ENCODE measurements at regions not wholly inside any gene's neighbourhood (a gene's known extent, or its start where the extent isn't known, plus 50 kb on each side); places are given as distances from the start of the nearest gene placed in this dataset.

DNA sequence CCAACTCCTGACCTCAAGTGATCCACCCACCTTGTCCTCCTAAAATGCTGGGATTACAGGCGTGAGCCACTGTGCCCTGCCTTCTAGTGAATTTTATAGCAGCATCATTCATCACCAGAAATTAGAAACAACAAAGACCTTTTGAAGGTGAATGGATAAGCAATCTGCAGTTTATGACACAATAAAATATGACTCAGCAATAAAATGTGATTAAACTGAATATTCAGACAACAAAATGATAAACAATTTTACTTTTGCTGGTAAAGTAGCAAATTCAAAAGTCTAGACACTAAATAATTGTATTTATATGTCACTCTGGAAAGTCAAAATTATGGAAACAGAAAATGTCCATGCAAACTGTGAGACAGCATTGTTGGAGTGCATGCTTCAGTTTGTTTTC, 656.6 kb downstream of the CBLN2 start:
- no peak for DNase-seq (ENCODE audit: low spot score)

DNA sequence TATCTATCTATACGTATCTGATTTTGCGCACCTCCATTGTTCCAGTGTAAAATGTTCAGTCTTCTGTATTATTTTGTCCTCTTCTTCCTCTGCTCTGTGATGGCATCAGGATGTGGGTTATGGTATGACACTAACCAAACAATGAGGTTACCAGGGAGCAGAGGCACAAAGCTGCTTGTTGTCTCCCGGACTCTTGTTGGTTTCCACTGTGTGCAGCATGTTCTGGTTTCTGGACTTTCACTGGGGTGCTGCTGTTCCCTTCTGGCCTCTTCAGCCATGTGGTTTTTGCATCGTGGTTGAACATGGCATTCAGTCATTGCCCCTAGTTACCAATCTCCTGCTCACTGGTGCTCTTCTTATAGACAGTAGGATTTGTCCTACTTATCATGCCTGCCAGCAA, 665.9 kb downstream of the CBLN2 start:
- DNase-seq (ENCODE audit: low spot score), result no peak

DNA sequence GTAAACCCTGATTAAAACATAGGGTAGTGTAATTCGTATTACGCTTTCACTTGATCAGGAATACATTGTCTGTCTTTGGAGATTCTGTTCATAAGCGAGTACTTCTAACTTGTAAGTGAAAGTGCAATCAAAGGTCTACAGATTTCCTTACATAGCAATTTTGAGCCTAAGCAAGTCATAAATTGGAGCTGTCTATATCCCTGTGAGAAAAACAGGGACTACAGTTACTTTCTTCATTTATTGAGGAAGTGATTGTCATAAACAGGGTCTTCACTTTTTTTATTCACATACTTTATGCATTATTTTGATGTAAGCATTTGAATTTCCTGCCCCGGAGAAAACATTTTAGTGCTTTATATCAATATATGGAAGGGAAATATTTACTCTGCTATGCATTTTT, 670.4 kb downstream of the CBLN2 start:
- DNase-seq (ENCODE audit: low spot score), result no peak

DNA sequence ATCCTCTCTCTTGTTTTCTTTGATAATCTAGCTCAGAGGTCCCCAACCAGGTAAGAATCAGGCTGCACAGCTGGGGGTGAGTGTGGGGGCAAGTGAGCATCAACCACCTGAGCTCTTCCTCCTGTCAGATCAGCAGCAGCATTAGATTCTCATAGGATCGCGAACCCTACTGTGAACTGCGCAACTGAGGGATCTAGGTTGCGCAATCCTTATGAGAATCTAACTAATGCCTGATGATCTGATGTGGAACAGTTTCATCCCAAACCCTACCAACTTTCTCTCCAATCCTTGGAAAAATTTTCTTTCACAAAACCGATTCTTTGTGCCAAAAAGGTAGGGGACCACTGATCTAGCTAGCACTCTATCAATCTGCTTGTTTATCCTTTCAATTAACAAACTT, 678.3 kb downstream of the CBLN2 start:
- no peak for DNase-seq (ENCODE audit: low spot score)

DNA sequence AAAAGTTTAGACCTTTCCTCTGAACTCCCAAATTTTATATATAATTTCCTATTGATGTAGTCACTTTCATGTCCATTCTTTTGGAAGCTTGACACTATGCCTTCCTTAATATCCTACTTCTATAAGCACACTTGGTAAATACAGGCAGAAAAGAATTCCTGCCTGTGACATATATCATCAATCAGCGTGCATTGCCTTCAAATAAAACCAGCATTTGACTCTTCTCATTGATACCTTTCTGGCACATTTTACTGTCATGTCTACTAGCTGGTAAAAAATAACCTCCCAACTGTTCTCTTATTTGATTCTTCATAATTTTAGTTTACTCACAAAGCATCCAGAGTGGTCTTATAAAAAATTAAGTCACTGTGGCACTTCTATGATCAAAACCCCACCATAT, 693.5 kb downstream of the CBLN2 start:
- DNase-seq (ENCODE audit: low spot score), result no peak

DNA sequence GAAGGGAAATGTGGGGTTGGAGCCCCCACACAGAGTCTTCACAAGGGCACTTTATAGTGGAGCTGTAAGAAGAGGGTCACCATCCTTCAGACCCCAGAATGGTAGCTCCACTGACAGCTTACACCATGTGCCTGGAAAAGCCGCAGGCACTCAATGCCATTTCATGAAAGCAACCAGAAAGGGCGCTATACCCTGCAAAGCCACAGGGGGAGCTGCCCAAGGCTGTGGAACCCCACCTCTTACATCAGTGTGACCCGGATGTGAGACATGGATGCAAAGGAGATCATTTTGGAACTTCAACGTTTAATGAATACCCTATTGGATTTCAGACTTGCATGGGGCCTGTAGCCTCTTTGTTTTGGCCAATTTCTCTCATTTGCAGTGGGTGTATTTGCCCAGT, 694.7 kb downstream of the CBLN2 start:
- no peak for DNase-seq (ENCODE audit: low spot score)

DNA sequence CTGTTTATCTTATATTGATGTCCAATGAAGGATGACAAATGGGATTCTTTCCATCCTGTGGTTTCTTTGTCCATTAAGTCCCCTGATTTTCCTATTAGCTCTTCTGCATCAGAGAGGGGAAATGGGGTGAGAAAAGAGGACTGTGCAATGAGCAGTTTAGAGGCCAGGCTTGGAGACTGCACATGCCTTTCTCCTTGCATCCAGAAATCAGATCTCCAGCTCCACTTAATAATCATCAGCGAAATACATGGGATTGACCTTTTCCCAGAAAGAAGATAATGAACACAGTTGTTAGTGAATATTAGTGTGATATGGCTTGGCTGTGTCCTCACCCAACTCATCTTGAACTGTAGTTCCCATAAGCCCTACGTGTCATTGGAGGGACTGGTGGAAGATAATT, 697.4 kb downstream of the CBLN2 start:
- no peak for DNase-seq (ENCODE audit: low spot score)

DNA sequence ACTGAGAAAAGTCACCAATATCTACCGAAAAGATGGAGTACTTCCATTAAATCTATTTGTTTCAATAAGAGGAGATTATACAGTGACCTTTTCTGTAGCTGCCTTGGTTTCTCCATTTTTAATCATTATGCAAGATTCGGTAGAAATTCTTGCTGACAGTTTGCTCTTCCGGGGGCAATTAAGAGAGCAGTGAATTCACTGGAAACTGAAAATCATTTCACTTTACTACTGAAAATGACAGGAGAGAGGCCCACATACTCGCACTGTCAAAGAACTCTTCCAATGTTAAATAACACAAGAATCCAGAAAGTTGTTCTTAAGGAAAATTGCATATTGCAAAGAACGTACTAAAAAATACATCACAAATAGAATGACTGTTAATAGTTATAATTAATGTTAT, 699.3 kb downstream of the CBLN2 start:
- DNase-seq (ENCODE audit: low spot score), result no peak

DNA sequence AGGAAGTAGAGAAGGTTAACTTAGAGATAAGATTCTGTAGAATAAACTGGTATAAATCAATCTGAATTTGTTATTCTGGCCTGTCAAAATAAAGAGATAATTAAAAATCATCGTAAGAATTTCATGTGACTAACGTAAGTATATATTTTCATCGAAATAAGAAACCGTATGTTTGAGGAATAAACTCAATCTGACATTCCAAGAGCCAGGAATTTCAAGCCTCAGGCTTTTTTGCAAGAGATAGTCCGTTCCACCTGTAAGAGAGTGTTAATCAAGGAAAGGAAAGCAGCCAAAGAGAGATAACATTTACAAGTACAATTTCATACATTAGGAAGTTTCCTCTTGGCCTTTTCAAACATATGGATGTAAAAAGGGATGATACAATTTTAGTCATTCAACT, 701.5 kb downstream of the CBLN2 start:
- DNase-seq (ENCODE audit: low spot score), result no peak

DNA sequence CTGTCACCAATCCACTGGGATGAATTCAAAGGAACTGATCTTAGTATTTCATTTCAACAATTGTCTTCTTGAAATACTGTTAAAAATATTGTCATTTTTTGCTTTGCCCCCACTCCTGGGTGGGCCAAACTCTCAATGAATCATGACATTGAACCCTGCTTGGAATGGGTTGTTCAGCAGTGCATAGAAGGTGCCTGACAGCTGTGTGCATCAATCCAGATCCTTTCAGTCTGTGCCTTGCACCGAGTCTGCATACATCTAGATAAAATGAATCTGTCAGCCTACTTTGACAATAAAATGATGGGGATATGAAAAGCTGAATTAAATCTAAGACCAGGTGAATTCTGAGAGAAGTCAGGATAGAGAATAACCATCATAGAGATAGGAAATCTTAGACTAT, 706.6 kb downstream of the CBLN2 start:
- DNase-seq (ENCODE audit: low spot score), result no peak

DNA sequence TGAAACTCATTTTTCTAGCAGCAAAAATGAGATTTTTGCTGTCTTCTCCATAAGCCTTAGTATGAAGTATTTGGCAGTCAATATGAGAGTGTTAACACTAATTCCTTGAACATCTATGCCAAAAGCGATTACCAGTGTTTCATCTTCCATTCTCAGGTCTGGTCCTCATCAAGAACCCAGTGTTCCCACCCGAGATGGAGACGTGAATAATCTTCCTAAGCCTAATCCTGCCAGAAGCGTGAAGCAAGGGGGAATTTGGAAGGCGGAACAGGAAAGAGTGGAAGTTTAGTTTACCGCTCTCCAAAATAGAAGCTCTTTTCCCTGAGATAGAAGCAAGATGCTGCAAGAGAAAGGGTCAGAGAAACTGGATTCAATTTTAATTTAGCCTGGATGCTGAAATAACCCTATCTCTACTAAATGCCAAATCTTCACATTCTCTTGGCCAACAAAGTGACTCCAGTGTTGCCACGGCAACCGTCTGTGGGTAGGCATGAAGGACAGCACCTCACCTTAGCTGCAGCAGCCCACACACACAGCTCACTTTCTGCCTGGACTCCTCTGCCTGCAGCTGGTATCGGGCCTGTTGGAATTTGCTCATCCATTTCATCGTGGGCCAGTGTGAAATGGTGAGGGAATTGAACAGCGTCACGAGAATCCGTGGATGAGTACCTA, 711.1 kb downstream of the CBLN2 start:
- DNase-seq (ENCODE audit: low spot score), result no peak

DNA sequence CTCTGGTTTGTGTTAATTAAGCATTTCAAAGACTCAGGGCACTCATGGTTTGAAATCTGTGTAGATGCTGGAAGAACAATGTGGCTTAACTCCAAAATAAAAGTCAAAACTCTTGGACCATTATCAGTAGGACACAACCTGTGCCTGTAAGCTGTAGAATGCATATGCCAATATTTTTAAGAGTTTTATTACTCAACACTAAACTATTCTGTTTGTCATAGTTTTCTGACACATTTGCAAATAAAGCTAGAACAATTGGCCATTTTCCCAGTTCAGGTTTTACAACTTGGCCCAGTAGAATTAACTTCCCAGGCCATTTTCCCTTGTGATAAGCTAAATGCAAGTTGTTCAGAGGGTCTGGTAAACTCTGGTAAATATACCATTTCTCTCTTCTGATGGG, 713.1 kb downstream of the CBLN2 start:
- DNase-seq (ENCODE audit: low spot score), result no peak

DNA sequence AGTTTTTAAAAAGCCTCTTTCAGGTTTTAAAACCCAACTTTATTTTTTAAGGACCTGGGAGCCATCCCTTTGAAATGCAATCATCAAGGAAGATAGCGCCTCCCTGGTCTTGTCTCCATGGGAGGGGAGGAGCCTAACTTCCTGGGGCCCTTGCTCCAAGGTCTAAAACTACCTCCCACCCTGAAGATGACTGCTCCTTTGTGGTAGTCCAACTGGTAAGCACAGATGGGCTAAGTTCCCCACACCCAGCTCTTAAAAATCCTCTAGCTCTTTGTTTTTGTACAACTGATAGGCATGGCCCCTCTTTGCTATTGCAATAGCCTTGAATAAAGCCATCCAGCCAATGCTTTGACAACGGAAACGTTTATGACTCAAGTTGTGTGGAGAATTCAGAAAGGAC, 716.8 kb downstream of the CBLN2 start:
- no peak for DNase-seq (ENCODE audit: low spot score)

DNA sequence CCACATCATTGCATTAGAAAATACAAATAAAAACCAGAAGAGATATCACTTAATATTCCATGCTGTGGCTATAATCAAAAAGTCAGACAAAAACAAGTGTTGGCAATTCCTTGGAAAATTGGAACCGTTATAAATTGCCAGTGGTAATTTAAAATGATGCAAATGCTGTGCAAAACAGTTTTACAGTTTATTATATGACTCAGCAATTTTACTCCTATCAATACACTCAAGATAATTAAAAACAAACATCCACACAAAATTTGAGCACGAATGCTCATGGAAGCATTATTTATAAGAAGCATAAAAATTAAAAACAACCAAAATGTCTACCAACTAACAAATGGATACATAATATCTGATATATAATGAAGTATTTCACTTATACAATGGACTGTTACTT, 728.8 kb downstream of the CBLN2 start:
- no peak for DNase-seq (ENCODE audit: low spot score)

DNA sequence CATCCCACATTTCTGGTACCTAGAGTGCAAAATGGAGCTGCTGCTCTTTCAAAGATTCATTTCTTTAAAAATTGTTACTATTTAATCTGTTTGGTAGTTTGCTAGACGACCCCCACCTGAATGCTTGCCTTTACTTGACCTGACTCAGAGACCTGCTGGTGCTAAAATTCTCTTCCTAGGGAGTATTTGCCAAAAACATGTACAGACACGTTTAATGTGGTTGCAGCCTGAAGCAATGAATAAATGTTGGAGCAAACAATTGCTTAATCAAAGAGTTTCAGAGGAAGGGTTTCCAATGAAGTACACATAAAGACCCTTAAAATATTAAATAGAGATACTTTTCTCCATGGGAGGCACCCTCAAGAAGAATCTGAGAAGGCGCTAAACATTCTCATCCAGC, 734.4 kb downstream of the CBLN2 start:
- DNase-seq (ENCODE audit: low spot score), result no peak

DNA sequence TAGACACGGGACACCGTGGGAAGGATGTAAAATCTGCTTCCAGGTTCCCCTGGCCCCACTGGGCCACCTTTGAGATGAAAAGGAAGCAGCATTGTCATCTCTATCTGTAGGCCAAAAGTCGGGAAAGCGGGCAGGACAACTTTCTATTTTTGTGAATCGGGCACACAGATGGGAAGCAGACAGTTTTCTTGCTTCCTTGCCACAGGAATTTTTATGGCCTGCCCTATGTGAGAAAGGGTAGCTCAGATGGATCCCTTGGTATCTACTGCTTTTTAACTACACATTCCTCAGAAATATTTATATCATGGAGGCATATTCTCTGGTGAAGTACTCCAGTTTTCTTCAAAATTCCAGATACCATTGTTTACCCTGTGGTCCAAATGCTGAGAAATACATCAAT, 735.5 kb downstream of the CBLN2 start:
- DNase-seq (ENCODE audit: low spot score), result no peak

DNA sequence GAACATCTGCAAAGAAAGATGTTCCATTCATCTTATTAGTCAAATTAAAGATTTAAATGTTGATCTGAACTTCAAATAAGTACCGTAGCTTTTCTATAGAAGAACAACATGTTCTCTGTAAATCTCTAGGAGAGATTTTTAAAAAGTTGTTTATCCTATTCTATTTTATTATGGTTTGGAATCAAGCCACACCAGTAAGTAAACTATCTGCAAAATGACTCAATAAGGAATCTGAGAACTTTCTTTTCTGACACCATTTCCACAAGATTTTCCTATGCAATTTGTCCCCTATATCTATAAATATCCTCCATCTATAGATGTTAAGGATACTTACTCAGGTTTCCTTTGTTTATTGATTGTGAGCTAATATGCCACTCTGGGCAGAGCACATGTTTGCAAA, 736.6 kb downstream of the CBLN2 start:
- DNase-seq (ENCODE audit: low spot score), result no peak

DNA sequence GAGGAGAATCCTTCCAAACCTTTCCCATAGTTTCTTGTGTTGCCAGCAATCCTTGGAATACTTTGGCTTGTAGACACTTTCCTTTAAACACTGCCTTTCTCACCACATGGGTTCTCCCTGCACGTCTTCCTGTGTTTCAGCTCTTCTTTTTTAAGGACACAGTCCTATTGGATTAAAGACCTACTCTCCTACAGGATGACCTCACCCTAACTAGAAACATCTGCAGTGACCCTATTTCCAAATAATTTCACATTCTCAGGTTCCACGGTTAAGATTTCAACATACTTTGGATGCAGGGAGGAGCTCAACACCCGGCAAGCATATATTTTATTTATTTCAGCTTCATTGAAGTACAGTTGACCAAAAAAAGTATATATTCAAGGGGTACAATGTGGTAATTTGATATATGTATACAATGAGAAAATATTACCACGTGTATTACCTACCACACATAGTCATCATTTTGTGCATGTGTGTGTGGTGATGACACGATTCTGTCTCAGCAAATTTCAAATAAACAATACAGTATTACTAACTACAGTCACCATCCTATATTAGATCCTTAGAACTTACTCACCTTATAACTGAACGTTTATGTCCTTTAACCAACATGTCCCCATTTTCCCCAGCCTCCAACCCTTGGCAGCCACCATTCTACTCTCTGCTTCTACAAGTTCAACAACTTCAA, 745.0 kb downstream of the CBLN2 start:
- no peak for DNase-seq (ENCODE audit: low spot score)

DNA sequence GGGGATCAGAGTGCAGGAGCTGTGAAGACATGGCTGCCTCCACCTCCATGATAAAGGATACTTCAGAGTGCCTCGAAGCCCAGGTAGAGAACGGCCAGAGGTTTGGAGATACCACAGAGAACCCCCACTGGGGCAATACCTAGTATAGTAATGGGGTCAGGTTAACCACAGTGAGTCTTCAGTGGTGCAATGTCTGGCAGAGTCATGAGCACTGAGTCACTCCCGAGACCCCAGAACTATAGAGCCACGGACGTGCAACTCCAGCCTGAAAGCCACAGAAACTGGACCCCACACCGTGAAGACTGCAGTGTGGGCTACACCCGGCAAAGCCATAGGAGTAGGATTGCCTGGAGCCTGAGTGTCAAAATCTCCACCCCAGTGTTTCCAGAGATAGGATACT, 746.6 kb downstream of the CBLN2 start:
- no peak for DNase-seq (ENCODE audit: low spot score)

DNA sequence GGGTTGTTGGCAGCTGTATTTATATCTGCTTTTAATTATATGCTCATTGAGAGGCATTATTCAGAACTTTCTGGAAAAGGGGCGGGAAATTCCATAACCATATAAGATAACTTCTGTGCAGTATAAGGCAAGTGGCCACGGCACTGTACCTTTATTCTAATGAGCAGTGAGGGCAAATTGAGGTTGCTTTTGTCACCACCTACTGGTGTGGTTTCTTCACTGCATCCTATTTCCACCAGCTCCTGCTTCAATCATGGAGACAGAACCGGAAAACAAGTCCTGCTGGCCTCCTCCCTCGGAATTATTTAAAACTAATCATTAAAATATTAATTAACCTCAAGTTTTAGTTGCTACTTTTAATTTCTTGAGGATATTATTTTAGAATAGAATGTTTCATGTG, 759.4 kb downstream of the CBLN2 start:
- no peak for DNase-seq (ENCODE audit: low spot score)

DNA sequence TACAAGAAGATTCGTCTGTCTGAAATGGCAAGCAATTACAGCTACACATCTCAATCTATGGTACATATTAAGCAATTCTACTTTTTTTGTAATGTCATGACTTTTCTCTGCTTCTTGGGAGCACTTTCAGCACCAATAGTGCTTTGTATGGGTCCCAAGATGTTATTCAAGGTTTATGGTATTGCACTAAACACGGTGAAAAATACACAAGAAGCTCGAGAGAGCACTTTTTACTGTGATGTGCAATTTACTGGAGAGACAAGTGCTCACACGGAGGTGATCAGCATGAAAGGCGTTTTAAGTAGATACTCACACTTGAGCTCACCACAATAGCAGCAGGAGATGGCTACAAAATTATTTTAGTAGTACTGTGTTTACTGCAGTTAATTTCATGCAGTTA, 783.6 kb downstream of the CBLN2 start:
- no peak for DNase-seq (ENCODE audit: low spot score)

DNA sequence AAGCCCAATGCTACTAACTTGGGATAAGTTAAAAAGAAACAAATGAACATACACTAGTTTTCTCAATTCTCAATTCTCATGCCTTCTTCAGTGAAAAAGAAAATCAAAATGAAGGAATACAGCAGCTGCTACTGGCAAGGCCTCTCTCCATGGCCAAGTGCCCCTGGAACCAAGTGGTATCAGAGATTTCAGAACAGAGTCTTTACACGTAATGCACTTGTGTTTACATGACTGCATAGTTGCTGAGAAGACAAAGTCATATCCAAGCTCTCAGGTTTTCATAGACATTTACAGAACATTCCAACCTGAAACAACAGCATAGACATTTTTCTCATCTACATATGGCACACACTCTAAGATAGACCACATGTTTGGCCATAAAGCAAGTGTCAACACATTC, 789.9 kb downstream of the CBLN2 start:
- no peak for DNase-seq (ENCODE audit: low spot score)

DNA sequence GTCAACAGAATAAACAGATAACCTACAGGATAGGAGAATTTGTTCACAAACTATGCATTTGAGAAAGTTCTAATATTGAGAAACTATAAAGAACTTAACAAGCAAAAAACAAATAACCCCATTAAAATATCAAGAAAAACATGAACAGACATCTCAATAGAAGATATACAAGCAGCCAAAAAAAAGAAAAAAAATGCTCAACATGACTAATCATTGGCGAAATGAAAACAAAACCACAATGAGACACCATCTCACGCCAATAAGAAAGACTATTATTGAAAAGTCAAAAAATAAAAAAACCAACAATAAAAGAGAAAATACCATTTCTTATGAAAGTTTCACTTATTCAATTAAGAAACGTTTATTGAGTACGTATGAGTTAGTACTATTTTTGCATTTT, 800.5 kb downstream of the CBLN2 start:
- DNase-seq (ENCODE audit: low spot score), result no peak

DNA sequence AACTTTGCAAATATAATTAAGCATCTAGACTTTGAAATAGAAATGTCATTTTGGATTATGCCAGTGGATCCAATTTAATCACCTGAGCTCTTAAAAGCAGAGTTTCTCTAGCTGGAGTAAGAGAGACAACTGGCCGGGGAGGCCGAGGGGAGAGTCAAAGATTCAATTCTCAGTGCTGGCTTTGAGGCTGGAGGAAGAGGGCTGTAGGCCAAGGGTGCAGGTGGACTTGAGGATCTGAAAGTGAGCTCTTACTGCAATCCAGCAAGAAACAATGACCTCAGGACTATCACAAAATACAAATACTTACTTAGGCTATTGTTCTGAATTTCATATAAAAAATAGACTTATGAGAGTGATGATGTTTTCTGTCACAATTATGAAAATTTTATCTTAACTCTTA, 814.5 kb downstream of the CBLN2 start:
- DNase-seq (ENCODE audit: low spot score), result no peak
